GM23338 (cell line): ENCODE measurements at regions not wholly inside any gene's neighbourhood (a gene's known extent, or its start where the extent isn't known, plus 50 kb on each side); places are given as distances from the start of the nearest gene placed in this dataset.

Source experiments
- ATAC-seq: fragments of 200-7000 bp; cut with Tn5 transposase; 3 replicates; pipeline ENCODE4 v1.9.1; 2020
- DNase-seq: peaks from one replicate; pipeline ENCODE4 v3.0.0-alpha.2; 2015; ENCODE audit warnings: low spot score
- H2AFZ ChIP-seq: fragments of 200-600 bp; sonication (generic); 2 replicates; pipeline ENCODE4 v1.8.0; 2016; ENCODE audit warnings: antibody characterized with exemption, mild to moderate bottlenecking, moderate library complexity
- H3F3A ChIP-seq: fragments of 200-600 bp; sonication (generic); replicated peaks from 2 replicates; pipeline ENCODE4 v1.8.0; 2017; ENCODE audit warnings: antibody characterized with exemption, mixed run types, low read depth
- H3K27ac ChIP-seq: fragments of 200-600 bp; sonication (generic); 2 replicates; pipeline ENCODE4 v1.6.1; 2016; ENCODE audit warnings: low read depth
- H3K27me3 ChIP-seq: fragments of 200-600 bp; sonication (generic); 2 replicates; pipeline ENCODE4 v1.8.0; 2016; ENCODE audit warnings: mild to moderate bottlenecking, mixed run types, moderate library complexity; ENCODE audit not compliant: insufficient read depth
- H3K36me3 ChIP-seq: fragments of 200-600 bp; sonication (generic); 2 replicates; pipeline ENCODE4 v1.8.0; 2016; ENCODE audit warnings: mild to moderate bottlenecking; ENCODE audit not compliant: insufficient read depth
- H3K4me1 ChIP-seq: fragments of 200-600 bp; sonication (generic); 2 replicates; pipeline ENCODE4 v1.8.0; 2016; ENCODE audit warnings: mild to moderate bottlenecking, moderate library complexity; ENCODE audit not compliant: insufficient read depth
- H3K4me2 ChIP-seq: fragments of 200-600 bp; sonication (generic); 2 replicates; pipeline ENCODE4 v1.7.1; 2017; ENCODE audit warnings: mixed run types
- H3K4me3 ChIP-seq: fragments of 200-600 bp; sonication (generic); 2 replicates; pipeline ENCODE4 v1.6.1; 2016; ENCODE audit warnings: mixed run types
- H3K79me2 ChIP-seq: fragments of 200-600 bp; sonication (generic); replicated peaks from 2 replicates; pipeline ENCODE4 v1.8.0; 2017; ENCODE audit warnings: mild to moderate bottlenecking; ENCODE audit not compliant: insufficient read depth
- H3K9me2 ChIP-seq: fragments of 200-600 bp; sonication (generic); 2 replicates; pipeline ENCODE4 v1.8.0; 2017; ENCODE audit not compliant: insufficient read depth
- H4K20me1 ChIP-seq: fragments of 200-600 bp; sonication (generic); replicated peaks from 2 replicates; pipeline ENCODE4 v1.8.0; 2017; ENCODE audit warnings: mild to moderate bottlenecking; ENCODE audit not compliant: insufficient read depth
- H3K27ac Mint-ChIP-seq: 2 replicates; pipeline ENCODE4 v1.8.0; 2020; ENCODE audit warnings: inconsistent platforms, mild to moderate bottlenecking, moderate library complexity, mixed read lengths
- H3K27me3 Mint-ChIP-seq: 3 replicates; pipeline ENCODE4 v1.8.0; 2022; ENCODE audit warnings: low read depth, mild to moderate bottlenecking, moderate library complexity, mixed read lengths, inconsistent platforms; ENCODE audit not compliant: insufficient read depth, poor library complexity
- H3K36me3 Mint-ChIP-seq: 3 replicates; pipeline ENCODE4 v1.8.0; 2021; ENCODE audit warnings: low read depth, mild to moderate bottlenecking, inconsistent platforms, moderate library complexity, mixed read lengths
- H3K4me1 Mint-ChIP-seq: 3 replicates; pipeline ENCODE4 v1.8.0; 2020; ENCODE audit warnings: mild to moderate bottlenecking, inconsistent platforms, mixed read lengths
- H3K4me3 Mint-ChIP-seq: 3 replicates; pipeline ENCODE4 v1.8.0; 2021; ENCODE audit warnings: moderate library complexity, mild to moderate bottlenecking, inconsistent platforms, mixed read lengths
- H3K9me3 Mint-ChIP-seq: 3 replicates; pipeline ENCODE4 v1.8.0; 2020; ENCODE audit warnings: moderate library complexity, mild to moderate bottlenecking, inconsistent platforms, mixed read lengths
- CREB1 ChIP-seq: fragments of 250-450 bp; sonication (Bioruptor Pico); IDR thresholded peaks from 2 replicates; pipeline ENCODE4 v1.5.0; 2020; ENCODE audit warnings: low read depth, mild to moderate bottlenecking, moderate library complexity
- EZH2 ChIP-seq: fragments of 200-600 bp; sonication (generic); IDR thresholded peaks from one replicate; pipeline ENCODE4 v1.8.0; 2017; ENCODE audit warnings: antibody characterized with exemption, mild to moderate bottlenecking, low read depth; ENCODE audit not compliant: unreplicated experiment
- EZH2phosphoT487 ChIP-seq: fragments of 200-600 bp; sonication (generic); IDR thresholded peaks from one replicate; pipeline ENCODE4 v1.8.1; 2018; ENCODE audit warnings: antibody characterized with exemption; ENCODE audit not compliant: unreplicated experiment
- JUNB ChIP-seq: IDR thresholded peaks from one replicate; pipeline ENCODE4 v1.6.1; 2016; ENCODE audit warnings: antibody characterized with exemption; ENCODE audit not compliant: unreplicated experiment
- NANOG ChIP-seq: IDR thresholded peaks from 2 replicates; pipeline ENCODE4 v1.6.1; 2016; ENCODE audit warnings: antibody characterized with exemption, borderline replicate concordance
- POLR2AphosphoS5 ChIP-seq: IDR thresholded peaks from 2 replicates; pipeline ENCODE4 v1.6.1; 2016; ENCODE audit warnings: antibody characterized with exemption, low read depth
- STAT1 ChIP-seq: IDR thresholded peaks from one replicate; pipeline ENCODE4 v1.6.1; 2016; ENCODE audit warnings: antibody characterized with exemption; ENCODE audit not compliant: unreplicated experiment
- ZNF114 ChIP-seq: fragments of 250-450 bp; sonication (Bioruptor Pico); IDR thresholded peaks from 2 replicates; pipeline ENCODE4 v1.5.0; 2020; ENCODE audit warnings: mild to moderate bottlenecking, moderate library complexity
- ZNF331 ChIP-seq: fragments of 250-450 bp; sonication (Bioruptor Pico); IDR thresholded peaks from 2 replicates; pipeline ENCODE4 v1.5.0; 2020; ENCODE audit warnings: low read depth, mild to moderate bottlenecking, moderate library complexity
- TF ChIP-seq, protein P1 (sequence below): fragments of 250-450 bp; sonication (Bioruptor Pico); IDR thresholded peaks from 2 replicates; pipeline ENCODE4 v1.5.0; 2020; ENCODE audit warnings: mild to moderate bottlenecking, moderate library complexity
- TF ChIP-seq, protein P2 (sequence below), 2 experiments: fragments of 200-600 bp in 1 of 2; sonication (generic) in 1 of 2; conservative IDR thresholded peaks; 2 replicates each; pipeline versions ENCODE4 v1.5.1 to v1.6.1; 2016 to 2017; ENCODE audit warnings: antibody characterized with exemption in 2 of 2, low read depth in 2 of 2, mild to moderate bottlenecking in 2 of 2, moderate library complexity in 1 of 2
- TF ChIP-seq, protein P3 (sequence below): IDR thresholded peaks from one replicate; pipeline ENCODE4 v1.6.1; 2018; ENCODE audit warnings: antibody characterized with exemption; ENCODE audit not compliant: unreplicated experiment
- TF ChIP-seq, protein P4 (sequence below): IDR thresholded peaks from 2 replicates; pipeline ENCODE4 v1.6.1; 2016; ENCODE audit warnings: antibody characterized with exemption

DNA sequence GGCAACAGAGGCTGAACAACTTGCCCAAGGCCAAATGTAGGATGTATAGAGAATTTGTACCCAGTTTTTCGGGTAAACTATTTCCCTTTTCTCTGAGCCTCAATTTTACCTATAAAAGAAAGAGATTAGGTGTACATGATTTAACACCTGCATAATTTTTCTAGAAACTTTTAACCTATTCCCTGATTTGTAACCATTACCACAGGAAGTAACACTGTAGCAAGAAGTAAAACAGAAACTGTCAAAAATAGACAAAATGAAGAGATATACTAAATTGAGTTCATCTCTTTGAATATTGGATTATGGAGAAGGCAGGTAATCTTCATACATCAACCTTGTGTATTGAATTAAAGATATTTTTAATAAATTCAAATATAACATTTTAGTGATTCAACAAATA, 136.2 kb downstream of the ZC3H11B start:
- no peaks in the 10 kb centered on the region for H3K27me3 Mint-ChIP-seq
- H3K79me2 ChIP-seq: no peaks in the 10 kb centered on the region
- TF ChIP-seq, protein P1, sequence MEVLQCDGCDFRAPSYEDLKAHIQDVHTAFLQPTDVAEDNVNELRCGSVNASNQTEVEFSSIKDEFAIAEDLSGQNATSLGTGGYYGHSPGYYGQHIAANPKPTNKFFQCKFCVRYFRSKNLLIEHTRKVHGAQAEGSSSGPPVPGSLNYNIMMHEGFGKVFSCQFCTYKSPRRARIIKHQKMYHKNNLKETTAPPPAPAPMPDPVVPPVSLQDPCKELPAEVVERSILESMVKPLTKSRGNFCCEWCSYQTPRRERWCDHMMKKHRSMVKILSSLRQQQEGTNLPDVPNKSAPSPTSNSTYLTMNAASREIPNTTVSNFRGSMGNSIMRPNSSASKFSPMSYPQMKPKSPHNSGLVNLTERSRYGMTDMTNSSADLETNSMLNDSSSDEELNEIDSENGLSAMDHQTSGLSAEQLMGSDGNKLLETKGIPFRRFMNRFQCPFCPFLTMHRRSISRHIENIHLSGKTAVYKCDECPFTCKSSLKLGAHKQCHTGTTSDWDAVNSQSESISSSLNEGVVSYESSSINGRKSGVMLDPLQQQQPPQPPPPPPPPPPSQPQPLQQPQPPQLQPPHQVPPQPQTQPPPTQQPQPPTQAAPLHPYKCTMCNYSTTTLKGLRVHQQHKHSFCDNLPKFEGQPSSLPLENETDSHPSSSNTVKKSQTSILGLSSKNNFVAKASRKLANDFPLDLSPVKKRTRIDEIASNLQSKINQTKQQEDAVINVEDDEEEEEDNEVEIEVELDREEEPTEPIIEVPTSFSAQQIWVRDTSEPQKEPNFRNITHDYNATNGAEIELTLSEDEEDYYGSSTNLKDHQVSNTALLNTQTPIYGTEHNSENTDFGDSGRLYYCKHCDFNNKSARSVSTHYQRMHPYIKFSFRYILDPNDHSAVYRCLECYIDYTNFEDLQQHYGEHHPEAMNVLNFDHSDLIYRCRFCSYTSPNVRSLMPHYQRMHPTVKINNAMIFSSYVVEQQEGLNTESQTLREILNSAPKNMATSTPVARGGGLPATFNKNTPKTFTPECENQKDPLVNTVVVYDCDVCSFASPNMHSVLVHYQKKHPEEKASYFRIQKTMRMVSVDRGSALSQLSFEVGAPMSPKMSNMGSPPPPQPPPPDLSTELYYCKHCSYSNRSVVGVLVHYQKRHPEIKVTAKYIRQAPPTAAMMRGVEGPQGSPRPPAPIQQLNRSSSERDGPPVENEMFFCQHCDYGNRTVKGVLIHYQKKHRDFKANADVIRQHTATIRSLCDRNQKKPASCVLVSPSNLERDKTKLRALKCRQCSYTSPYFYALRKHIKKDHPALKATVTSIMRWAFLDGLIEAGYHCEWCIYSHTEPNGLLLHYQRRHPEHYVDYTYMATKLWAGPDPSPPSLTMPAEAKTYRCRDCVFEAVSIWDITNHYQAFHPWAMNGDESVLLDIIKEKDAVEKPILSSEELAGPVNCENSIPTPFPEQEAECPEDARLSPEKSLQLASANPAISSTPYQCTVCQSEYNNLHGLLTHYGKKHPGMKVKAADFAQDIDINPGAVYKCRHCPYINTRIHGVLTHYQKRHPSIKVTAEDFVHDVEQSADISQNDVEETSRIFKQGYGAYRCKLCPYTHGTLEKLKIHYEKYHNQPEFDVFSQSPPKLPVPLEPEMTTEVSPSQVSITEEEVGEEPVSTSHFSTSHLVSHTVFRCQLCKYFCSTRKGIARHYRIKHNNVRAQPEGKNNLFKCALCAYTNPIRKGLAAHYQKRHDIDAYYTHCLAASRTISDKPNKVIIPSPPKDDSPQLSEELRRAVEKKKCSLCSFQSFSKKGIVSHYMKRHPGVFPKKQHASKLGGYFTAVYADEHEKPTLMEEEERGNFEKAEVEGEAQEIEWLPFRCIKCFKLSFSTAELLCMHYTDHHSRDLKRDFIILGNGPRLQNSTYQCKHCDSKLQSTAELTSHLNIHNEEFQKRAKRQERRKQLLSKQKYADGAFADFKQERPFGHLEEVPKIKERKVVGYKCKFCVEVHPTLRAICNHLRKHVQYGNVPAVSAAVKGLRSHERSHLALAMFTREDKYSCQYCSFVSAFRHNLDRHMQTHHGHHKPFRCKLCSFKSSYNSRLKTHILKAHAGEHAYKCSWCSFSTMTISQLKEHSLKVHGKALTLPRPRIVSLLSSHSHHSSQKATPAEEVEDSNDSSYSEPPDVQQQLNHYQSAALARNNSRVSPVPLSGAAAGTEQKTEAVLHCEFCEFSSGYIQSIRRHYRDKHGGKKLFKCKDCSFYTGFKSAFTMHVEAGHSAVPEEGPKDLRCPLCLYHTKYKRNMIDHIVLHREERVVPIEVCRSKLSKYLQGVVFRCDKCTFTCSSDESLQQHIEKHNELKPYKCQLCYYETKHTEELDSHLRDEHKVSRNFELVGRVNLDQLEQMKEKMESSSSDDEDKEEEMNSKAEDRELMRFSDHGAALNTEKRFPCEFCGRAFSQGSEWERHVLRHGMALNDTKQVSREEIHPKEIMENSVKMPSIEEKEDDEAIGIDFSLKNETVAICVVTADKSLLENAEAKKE (CRISPR knock-in tag): no peak
- TF ChIP-seq ZNF331 (CRISPR knock-in tag): no peak
- TF ChIP-seq STAT1: no peak
- TF ChIP-seq, protein P2, sequence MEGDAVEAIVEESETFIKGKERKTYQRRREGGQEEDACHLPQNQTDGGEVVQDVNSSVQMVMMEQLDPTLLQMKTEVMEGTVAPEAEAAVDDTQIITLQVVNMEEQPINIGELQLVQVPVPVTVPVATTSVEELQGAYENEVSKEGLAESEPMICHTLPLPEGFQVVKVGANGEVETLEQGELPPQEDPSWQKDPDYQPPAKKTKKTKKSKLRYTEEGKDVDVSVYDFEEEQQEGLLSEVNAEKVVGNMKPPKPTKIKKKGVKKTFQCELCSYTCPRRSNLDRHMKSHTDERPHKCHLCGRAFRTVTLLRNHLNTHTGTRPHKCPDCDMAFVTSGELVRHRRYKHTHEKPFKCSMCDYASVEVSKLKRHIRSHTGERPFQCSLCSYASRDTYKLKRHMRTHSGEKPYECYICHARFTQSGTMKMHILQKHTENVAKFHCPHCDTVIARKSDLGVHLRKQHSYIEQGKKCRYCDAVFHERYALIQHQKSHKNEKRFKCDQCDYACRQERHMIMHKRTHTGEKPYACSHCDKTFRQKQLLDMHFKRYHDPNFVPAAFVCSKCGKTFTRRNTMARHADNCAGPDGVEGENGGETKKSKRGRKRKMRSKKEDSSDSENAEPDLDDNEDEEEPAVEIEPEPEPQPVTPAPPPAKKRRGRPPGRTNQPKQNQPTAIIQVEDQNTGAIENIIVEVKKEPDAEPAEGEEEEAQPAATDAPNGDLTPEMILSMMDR (conservative IDR thresholded peaks at IDR 0.05; ENCODE audit: low read depth in 2 of 2): no peak
- no peak for TF ChIP-seq JUNB
- TF ChIP-seq CREB1 (CRISPR knock-in tag): no peak
- no peak for TF ChIP-seq POLR2AphosphoS5
- TF ChIP-seq NANOG: no peak
- TF ChIP-seq, protein P3, sequence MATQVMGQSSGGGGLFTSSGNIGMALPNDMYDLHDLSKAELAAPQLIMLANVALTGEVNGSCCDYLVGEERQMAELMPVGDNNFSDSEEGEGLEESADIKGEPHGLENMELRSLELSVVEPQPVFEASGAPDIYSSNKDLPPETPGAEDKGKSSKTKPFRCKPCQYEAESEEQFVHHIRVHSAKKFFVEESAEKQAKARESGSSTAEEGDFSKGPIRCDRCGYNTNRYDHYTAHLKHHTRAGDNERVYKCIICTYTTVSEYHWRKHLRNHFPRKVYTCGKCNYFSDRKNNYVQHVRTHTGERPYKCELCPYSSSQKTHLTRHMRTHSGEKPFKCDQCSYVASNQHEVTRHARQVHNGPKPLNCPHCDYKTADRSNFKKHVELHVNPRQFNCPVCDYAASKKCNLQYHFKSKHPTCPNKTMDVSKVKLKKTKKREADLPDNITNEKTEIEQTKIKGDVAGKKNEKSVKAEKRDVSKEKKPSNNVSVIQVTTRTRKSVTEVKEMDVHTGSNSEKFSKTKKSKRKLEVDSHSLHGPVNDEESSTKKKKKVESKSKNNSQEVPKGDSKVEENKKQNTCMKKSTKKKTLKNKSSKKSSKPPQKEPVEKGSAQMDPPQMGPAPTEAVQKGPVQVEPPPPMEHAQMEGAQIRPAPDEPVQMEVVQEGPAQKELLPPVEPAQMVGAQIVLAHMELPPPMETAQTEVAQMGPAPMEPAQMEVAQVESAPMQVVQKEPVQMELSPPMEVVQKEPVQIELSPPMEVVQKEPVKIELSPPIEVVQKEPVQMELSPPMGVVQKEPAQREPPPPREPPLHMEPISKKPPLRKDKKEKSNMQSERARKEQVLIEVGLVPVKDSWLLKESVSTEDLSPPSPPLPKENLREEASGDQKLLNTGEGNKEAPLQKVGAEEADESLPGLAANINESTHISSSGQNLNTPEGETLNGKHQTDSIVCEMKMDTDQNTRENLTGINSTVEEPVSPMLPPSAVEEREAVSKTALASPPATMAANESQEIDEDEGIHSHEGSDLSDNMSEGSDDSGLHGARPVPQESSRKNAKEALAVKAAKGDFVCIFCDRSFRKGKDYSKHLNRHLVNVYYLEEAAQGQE: no peak
- no peak for TF ChIP-seq EZH2
- TF ChIP-seq, protein P4, sequence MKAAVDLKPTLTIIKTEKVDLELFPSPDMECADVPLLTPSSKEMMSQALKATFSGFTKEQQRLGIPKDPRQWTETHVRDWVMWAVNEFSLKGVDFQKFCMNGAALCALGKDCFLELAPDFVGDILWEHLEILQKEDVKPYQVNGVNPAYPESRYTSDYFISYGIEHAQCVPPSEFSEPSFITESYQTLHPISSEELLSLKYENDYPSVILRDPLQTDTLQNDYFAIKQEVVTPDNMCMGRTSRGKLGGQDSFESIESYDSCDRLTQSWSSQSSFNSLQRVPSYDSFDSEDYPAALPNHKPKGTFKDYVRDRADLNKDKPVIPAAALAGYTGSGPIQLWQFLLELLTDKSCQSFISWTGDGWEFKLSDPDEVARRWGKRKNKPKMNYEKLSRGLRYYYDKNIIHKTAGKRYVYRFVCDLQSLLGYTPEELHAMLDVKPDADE: no peak
- TF ChIP-seq ZNF114 (CRISPR knock-in tag): no peak
- no peak for TF ChIP-seq EZH2phosphoT487
- H3K36me3 Mint-ChIP-seq: no peaks in the 10 kb centered on the region
- ATAC-seq: no peak
- H2AFZ ChIP-seq: no peak overlapping the region
- DNase-seq: no peak
- H3K4me1 Mint-ChIP-seq: no peaks in the 10 kb centered on the region
- no peak overlapping the region for H3K4me3 Mint-ChIP-seq
- H3K9me2 ChIP-seq: no peaks in the 10 kb centered on the region; the same call in 1 of the 2 replicates
- no peaks in the 10 kb centered on the region for H3F3A ChIP-seq
- H3K36me3 ChIP-seq: no peaks in the 10 kb centered on the region
- no peaks in the 10 kb centered on the region for H4K20me1 ChIP-seq
- H3K4me3 ChIP-seq: no peak overlapping the region
- H3K27ac Mint-ChIP-seq: no peak overlapping the region
- no peaks in the 10 kb centered on the region for H3K4me1 ChIP-seq
- no peaks in the 10 kb centered on the region for H3K27me3 ChIP-seq
- no peak overlapping the region for H3K27ac ChIP-seq
- no peaks in the 10 kb centered on the region for H3K9me3 Mint-ChIP-seq
- no peak overlapping the region for H3K4me2 ChIP-seq
